GM12891 (cell line): ENCODE measurements at regions not wholly inside any gene's neighbourhood (a gene's known extent, or its start where the extent isn't known, plus 50 kb on each side); places are given as distances from the start of the nearest gene placed in this dataset.

Experiments
- POLR2A ChIP-seq: IDR thresholded peaks from 2 replicates; pipeline ENCODE4 v1.6.1; 2011; ENCODE audit warnings: low read depth, low read length, control low read depth
- POLR2AphosphoS5 ChIP-seq: IDR thresholded peaks from 2 replicates; pipeline ENCODE4 v1.6.1; 2011; ENCODE audit warnings: low read depth, low read length, control low read depth
- POU2F2 ChIP-seq: IDR thresholded peaks from 2 replicates; pipeline ENCODE4 v1.6.1; 2011; ENCODE audit warnings: low read depth, mild to moderate bottlenecking, control low read depth, low read length, moderate library complexity
- SPI1 ChIP-seq: IDR thresholded peaks from 2 replicates; pipeline ENCODE4 v1.6.1; 2011; ENCODE audit warnings: low read depth, low read length, control low read depth
- TAF1 ChIP-seq: IDR thresholded peaks from 2 replicates; pipeline ENCODE4 v1.6.1; 2011; ENCODE audit warnings: low read depth, low read length, control low read depth

DNA sequence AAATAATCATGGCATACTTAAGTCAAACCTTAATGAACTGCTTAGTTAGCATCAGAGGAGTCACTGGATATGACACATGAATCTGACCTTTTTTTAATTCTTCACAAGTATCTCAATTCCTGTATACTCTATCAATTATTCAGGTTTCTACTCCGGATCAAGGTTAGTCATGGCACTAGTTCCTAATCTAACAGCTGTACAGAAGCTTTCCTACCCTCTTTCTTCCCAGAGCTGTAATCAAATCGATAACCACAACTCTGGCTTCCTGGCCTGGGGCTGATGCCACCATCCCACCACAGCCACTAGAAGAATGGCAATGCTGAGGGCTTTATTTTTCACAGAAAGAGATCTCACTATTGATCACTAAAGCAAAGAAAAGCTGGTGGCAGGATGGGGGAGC lies 718.5 kb downstream of the SMARCA1 start:
- TF ChIP-seq POLR2A (no peak), SPI1 (no peak), TAF1 (no peak), POLR2AphosphoS5 (no peak), POU2F2 (no peak)
